GM23338 (cell line): ENCODE measurements at regions not wholly inside any gene's neighbourhood (a gene's known extent, or its start where the extent isn't known, plus 50 kb on each side); places are given as distances from the start of the nearest gene placed in this dataset.

Experiments
- ATAC-seq: fragments of 200-7000 bp; cut with Tn5 transposase; 3 replicates; pipeline ENCODE4 v1.9.1; 2020
- DNase-seq: peaks from one replicate; pipeline ENCODE4 v3.0.0-alpha.2; 2015; ENCODE audit warnings: low spot score
- H2AFZ ChIP-seq: fragments of 200-600 bp; sonication (generic); 2 replicates; pipeline ENCODE4 v1.8.0; 2016; ENCODE audit warnings: antibody characterized with exemption, mild to moderate bottlenecking, moderate library complexity
- H3F3A ChIP-seq: fragments of 200-600 bp; sonication (generic); replicated peaks from 2 replicates; pipeline ENCODE4 v1.8.0; 2017; ENCODE audit warnings: antibody characterized with exemption, mixed run types, low read depth
- H3K27ac ChIP-seq: fragments of 200-600 bp; sonication (generic); 2 replicates; pipeline ENCODE4 v1.6.1; 2016; ENCODE audit warnings: low read depth
- H3K27me3 ChIP-seq: fragments of 200-600 bp; sonication (generic); 2 replicates; pipeline ENCODE4 v1.8.0; 2016; ENCODE audit warnings: mild to moderate bottlenecking, mixed run types, moderate library complexity; ENCODE audit not compliant: insufficient read depth
- H3K36me3 ChIP-seq: fragments of 200-600 bp; sonication (generic); 2 replicates; pipeline ENCODE4 v1.8.0; 2016; ENCODE audit warnings: mild to moderate bottlenecking; ENCODE audit not compliant: insufficient read depth
- H3K4me1 ChIP-seq: fragments of 200-600 bp; sonication (generic); 2 replicates; pipeline ENCODE4 v1.8.0; 2016; ENCODE audit warnings: mild to moderate bottlenecking, moderate library complexity; ENCODE audit not compliant: insufficient read depth
- H3K4me2 ChIP-seq: fragments of 200-600 bp; sonication (generic); 2 replicates; pipeline ENCODE4 v1.7.1; 2017; ENCODE audit warnings: mixed run types
- H3K4me3 ChIP-seq: fragments of 200-600 bp; sonication (generic); 2 replicates; pipeline ENCODE4 v1.6.1; 2016; ENCODE audit warnings: mixed run types
- H3K79me2 ChIP-seq: fragments of 200-600 bp; sonication (generic); replicated peaks from 2 replicates; pipeline ENCODE4 v1.8.0; 2017; ENCODE audit warnings: mild to moderate bottlenecking; ENCODE audit not compliant: insufficient read depth
- H3K9me2 ChIP-seq: fragments of 200-600 bp; sonication (generic); 2 replicates; pipeline ENCODE4 v1.8.0; 2017; ENCODE audit not compliant: insufficient read depth
- H4K20me1 ChIP-seq: fragments of 200-600 bp; sonication (generic); replicated peaks from 2 replicates; pipeline ENCODE4 v1.8.0; 2017; ENCODE audit warnings: mild to moderate bottlenecking; ENCODE audit not compliant: insufficient read depth
- H3K27ac Mint-ChIP-seq: 2 replicates; pipeline ENCODE4 v1.8.0; 2020; ENCODE audit warnings: inconsistent platforms, mild to moderate bottlenecking, moderate library complexity, mixed read lengths
- H3K27me3 Mint-ChIP-seq: 3 replicates; pipeline ENCODE4 v1.8.0; 2022; ENCODE audit warnings: low read depth, mild to moderate bottlenecking, moderate library complexity, mixed read lengths, inconsistent platforms; ENCODE audit not compliant: insufficient read depth, poor library complexity
- H3K36me3 Mint-ChIP-seq: 3 replicates; pipeline ENCODE4 v1.8.0; 2021; ENCODE audit warnings: low read depth, mild to moderate bottlenecking, inconsistent platforms, moderate library complexity, mixed read lengths
- H3K4me1 Mint-ChIP-seq: 3 replicates; pipeline ENCODE4 v1.8.0; 2020; ENCODE audit warnings: mild to moderate bottlenecking, inconsistent platforms, mixed read lengths
- H3K4me3 Mint-ChIP-seq: 3 replicates; pipeline ENCODE4 v1.8.0; 2021; ENCODE audit warnings: moderate library complexity, mild to moderate bottlenecking, inconsistent platforms, mixed read lengths
- H3K9me3 Mint-ChIP-seq: 3 replicates; pipeline ENCODE4 v1.8.0; 2020; ENCODE audit warnings: moderate library complexity, mild to moderate bottlenecking, inconsistent platforms, mixed read lengths
- POLR2AphosphoS5 ChIP-seq: IDR thresholded peaks from 2 replicates; pipeline ENCODE4 v1.6.1; 2016; ENCODE audit warnings: antibody characterized with exemption, low read depth
- ZNF114 ChIP-seq: fragments of 250-450 bp; sonication (Bioruptor Pico); IDR thresholded peaks from 2 replicates; pipeline ENCODE4 v1.5.0; 2020; ENCODE audit warnings: mild to moderate bottlenecking, moderate library complexity
- TF ChIP-seq, protein P1 (sequence below): IDR thresholded peaks from one replicate; pipeline ENCODE4 v1.6.1; 2018; ENCODE audit warnings: antibody characterized with exemption; ENCODE audit not compliant: unreplicated experiment
- TF ChIP-seq, protein P2 (sequence below), 2 experiments: fragments of 200-600 bp in 1 of 2; sonication (generic) in 1 of 2; conservative IDR thresholded peaks; 2 replicates each; pipeline versions ENCODE4 v1.5.1 to v1.6.1; 2016 to 2017; ENCODE audit warnings: antibody characterized with exemption in 2 of 2, low read depth in 2 of 2, mild to moderate bottlenecking in 2 of 2, moderate library complexity in 1 of 2

DNA sequence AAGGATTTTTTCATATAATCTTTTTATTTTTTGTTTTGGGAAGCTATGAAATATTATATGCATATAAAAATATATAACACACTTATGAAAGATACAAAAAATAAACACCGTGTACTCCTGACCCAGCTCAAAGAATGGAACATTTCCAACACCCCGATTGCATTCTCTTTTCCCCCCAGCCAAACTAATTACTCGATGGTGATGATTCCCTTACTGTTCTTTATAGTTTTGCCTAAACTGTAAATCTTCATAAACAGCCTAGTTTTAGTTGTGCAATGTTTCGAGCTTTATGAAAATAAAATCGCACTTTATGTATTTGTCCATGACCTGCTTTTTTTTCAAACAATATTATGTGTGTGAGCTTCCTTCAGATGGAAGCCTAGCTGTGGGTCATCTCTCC is 352.0 kb upstream of the KAZN start (continued):
- TF ChIP-seq, protein P1, sequence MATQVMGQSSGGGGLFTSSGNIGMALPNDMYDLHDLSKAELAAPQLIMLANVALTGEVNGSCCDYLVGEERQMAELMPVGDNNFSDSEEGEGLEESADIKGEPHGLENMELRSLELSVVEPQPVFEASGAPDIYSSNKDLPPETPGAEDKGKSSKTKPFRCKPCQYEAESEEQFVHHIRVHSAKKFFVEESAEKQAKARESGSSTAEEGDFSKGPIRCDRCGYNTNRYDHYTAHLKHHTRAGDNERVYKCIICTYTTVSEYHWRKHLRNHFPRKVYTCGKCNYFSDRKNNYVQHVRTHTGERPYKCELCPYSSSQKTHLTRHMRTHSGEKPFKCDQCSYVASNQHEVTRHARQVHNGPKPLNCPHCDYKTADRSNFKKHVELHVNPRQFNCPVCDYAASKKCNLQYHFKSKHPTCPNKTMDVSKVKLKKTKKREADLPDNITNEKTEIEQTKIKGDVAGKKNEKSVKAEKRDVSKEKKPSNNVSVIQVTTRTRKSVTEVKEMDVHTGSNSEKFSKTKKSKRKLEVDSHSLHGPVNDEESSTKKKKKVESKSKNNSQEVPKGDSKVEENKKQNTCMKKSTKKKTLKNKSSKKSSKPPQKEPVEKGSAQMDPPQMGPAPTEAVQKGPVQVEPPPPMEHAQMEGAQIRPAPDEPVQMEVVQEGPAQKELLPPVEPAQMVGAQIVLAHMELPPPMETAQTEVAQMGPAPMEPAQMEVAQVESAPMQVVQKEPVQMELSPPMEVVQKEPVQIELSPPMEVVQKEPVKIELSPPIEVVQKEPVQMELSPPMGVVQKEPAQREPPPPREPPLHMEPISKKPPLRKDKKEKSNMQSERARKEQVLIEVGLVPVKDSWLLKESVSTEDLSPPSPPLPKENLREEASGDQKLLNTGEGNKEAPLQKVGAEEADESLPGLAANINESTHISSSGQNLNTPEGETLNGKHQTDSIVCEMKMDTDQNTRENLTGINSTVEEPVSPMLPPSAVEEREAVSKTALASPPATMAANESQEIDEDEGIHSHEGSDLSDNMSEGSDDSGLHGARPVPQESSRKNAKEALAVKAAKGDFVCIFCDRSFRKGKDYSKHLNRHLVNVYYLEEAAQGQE = no peak

DNA sequence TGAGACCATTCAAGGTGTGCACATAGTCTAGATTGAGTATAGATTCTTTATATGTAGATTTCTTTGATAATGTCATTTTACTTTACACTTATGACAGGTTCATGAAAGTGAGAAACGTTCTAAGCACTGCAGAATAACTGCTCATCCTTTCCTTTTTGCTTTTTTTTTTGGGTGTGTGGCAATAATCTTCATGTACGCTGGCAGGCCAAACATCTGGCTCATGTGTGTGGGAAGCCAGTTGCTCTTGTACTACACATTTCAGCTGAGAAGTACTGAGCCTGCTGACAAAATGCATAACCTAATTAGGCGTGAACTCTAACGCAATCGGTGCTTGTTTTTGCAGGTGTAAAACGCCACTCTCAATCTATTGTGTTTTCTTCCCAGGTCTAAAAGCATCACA is 350.8 kb upstream of the KAZN start:
- H3K79me2 ChIP-seq = no peaks in the 10 kb centered on the region
- H3F3A ChIP-seq = no peaks in the 10 kb centered on the region
- Mint-ChIP-seq H3K27me3 (peaks cover 2% of the 10 kb centered on the region), H3K27ac (no peak overlapping the region), H3K4me3 (no peak overlapping the region), H3K4me1 (peaks cover 18% of the 10 kb centered on the region; the same call in 2 of the 3 replicates), H3K9me3 (no peaks in the 10 kb centered on the region), H3K36me3 (0 out of 3 replicates have a peak, but pooled peaks cover 3% of the 10 kb centered on the region)
- no peak overlapping the region for H2AFZ ChIP-seq
- no peaks in the 10 kb centered on the region for H3K27me3 ChIP-seq
- no peak overlapping the region for H3K27ac ChIP-seq
- ATAC-seq (no peak), DNase-seq (no peak)
- no peaks in the 10 kb centered on the region for H3K36me3 ChIP-seq
- TF ChIP-seq, protein P1 = no peak
- H3K4me1 ChIP-seq = peaks cover 21% of the 10 kb centered on the region
- H4K20me1 ChIP-seq = no peaks in the 10 kb centered on the region
- no peak overlapping the region for H3K4me3 ChIP-seq
- H3K4me2 ChIP-seq = no peak overlapping the region
- H3K9me2 ChIP-seq = peaks cover 12% of the 10 kb centered on the region; the same call in 1 of the 2 replicates

GRCh38 chr1:14251871-14252270 is 346.6 kb upstream of the KAZN start:
- Mint-ChIP-seq H3K9me3 (peaks cover 1% of the 10 kb centered on the region; the same call in 1 of the 3 replicates), H3K4me3 (no peak overlapping the region), H3K4me1 (peaks cover 23% of the 10 kb centered on the region), H3K27me3 (no peaks in the 10 kb centered on the region), H3K36me3 (peaks cover 7% of the 10 kb centered on the region; the same call in 1 of the 3 replicates), H3K27ac (no peak overlapping the region)
- H4K20me1 ChIP-seq = no peaks in the 10 kb centered on the region
- H3K4me1 ChIP-seq = peaks cover 25% of the 10 kb centered on the region
- ATAC-seq (no peak), DNase-seq (no peak)
- H3F3A ChIP-seq = no peaks in the 10 kb centered on the region
- TF ChIP-seq, protein P2, sequence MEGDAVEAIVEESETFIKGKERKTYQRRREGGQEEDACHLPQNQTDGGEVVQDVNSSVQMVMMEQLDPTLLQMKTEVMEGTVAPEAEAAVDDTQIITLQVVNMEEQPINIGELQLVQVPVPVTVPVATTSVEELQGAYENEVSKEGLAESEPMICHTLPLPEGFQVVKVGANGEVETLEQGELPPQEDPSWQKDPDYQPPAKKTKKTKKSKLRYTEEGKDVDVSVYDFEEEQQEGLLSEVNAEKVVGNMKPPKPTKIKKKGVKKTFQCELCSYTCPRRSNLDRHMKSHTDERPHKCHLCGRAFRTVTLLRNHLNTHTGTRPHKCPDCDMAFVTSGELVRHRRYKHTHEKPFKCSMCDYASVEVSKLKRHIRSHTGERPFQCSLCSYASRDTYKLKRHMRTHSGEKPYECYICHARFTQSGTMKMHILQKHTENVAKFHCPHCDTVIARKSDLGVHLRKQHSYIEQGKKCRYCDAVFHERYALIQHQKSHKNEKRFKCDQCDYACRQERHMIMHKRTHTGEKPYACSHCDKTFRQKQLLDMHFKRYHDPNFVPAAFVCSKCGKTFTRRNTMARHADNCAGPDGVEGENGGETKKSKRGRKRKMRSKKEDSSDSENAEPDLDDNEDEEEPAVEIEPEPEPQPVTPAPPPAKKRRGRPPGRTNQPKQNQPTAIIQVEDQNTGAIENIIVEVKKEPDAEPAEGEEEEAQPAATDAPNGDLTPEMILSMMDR (conservative IDR thresholded peaks at IDR 0.05; ENCODE audit: low read depth in 2 of 2) = no peak
- TF ChIP-seq POLR2AphosphoS5 (no peak), ZNF114 (CRISPR knock-in tag) (no peak)
- H3K27me3 ChIP-seq = no peaks in the 10 kb centered on the region
- H3K4me3 ChIP-seq = no peak overlapping the region
- H3K27ac ChIP-seq = no peak overlapping the region
- no peak overlapping the region for H2AFZ ChIP-seq
- no peaks in the 10 kb centered on the region for H3K36me3 ChIP-seq
- peaks cover 9% of the 10 kb centered on the region; the same call in 1 of the 2 replicates for H3K9me2 ChIP-seq
- H3K79me2 ChIP-seq = no peaks in the 10 kb centered on the region
- no peak overlapping the region for H3K4me2 ChIP-seq
